ENCODE measurements at regions not wholly inside any gene's neighbourhood (a gene's known extent, or its start where the extent isn't known, plus 50 kb on each side); places are given as distances from the start of the nearest gene placed in this dataset.
A peak's percentile ranks its signal among the peaks of the same experiment; 100 is the strongest.

DNA sequence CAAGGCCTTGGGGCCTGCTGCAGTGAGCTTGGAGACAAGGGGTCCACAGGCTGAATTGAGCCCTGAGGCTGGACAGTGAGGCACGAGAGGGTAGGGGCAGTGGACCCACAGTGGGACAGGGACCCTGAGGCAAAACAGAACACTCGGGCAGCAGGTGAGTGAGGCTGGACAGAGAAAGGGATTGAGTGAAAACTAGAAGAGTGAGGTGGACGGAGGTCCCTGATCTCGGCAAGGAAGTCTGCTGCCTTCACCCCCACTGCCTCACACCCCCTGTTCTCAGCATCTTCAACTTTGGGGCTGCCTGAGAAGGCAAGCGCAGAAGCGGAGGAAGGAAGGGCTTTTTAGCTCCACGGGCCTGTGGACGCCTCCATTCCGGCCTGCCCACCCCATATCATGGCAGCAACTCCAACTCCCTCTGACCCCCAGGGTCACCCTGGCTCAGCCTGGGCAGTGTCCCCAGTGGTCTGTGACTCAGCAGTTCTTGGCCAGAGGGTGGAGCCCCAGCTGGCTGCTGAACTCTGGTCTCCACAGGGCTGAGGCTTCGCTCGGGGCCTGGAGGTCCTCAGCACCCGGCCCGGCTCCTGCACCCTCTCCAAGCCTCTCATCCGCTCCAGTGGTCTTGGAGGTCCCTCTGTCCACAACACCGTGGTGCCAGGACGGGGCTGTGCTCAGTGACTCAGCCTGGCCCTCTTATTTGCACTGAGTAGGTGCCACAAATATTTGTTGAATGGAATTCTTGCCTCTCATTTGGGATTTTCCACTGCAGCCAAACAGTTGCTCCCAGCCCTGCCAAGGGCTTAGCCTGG, 60.0 kb upstream of the EPS8L3 start:
- peak; percentile 94 for ATAC-seq
- peak; percentile 54 for FAIRE-seq
- Histone ChIP-seq H3K9ac (ENCODE audit: insufficient read depth, low read depth, low read length) (peak overlapping the region; percentile 61), H3K9me3 (ENCODE audit: low read length) (no peaks in the 10 kb centered on the region), H3K36me3 (replicated peaks in 1 of 2; ENCODE audit: control insufficient read depth in 1 of 2, insufficient read depth in 2 of 2, low read length in 2 of 2) (no peaks in the 10 kb centered on the region), H3K27me3 (ENCODE audit: control insufficient read depth in 1 of 2, insufficient read depth in 2 of 2, low read length in 2 of 2) (peaks cover 0 to under 1% of the 10 kb centered on the region in 2 experiments; a peak in 1 of 5 replicates), H2AFZ (ENCODE audit: low read length) (peak overlapping the region; percentile 63), H3K4me3 (replicated peaks in 1 of 3; ENCODE audit: insufficient read depth in 1 of 3, low read depth in 2 of 3, low read length in 3 of 3) (peak overlapping the region; percentile 4 to 60 (median 20); a peak in 4 of 6 replicates), H3K4me1 (ENCODE audit: insufficient read depth, low read length) (peaks cover 47% of the 10 kb centered on the region), H3K4me2 (ENCODE audit: low read depth, low read length) (peak overlapping the region; percentile 72), H3K27ac (ENCODE audit: extremely low read length, insufficient read depth, low read length) (peak overlapping the region; percentile 67), H4K20me1 (ENCODE audit: insufficient read depth, low read length) (no peaks in the 10 kb centered on the region), H3K79me2 (ENCODE audit: insufficient read depth, low read length) (no peaks in the 10 kb centered on the region)
- intact Hi-C loops (cut with micrococcal nuclease; ENCODE audit: unreplicated experiment) (loop anchor here (2.0 kb wide), 1 partner anchor 27 kb away; no protein-coding TSS in a partner anchor), in situ Hi-C loops (cut with HindIII; ENCODE audit: extremely low pct_ligation_motif_present, low pct_unique_long_range_greater_than_20kb) (no loop called here)
- TSS peak; percentile 72 for BruUV-seq (replicated peaks)
- WGBS (ENCODE audit: low lambda C conversion rate): 57% methylated on average over 9 of the region's 16 CpGs
- DNase-seq (ENCODE audit: low spot score): peak; percentile 78
- CTCF ChIA-PET (ENCODE audit: low intra/inter-chr PET ratio, low total read pairs): no interaction called here
- POLR2A ChIA-PET: interaction anchor here (1.0 to 1.6 kb wide), 2 partner anchors 161 to 275 kb away, joined by 4 to 5 read pairs; partner anchors contain the start of genes AHCYL1 and GNAI3
- peak; percentile 57 for TF ChIP-seq FOXA3 (CRISPR knock-in tag; IDR thresholded peaks at IDR 0.05)
- no peak for TF ChIP-seq NR1H2 (CRISPR knock-in tag; IDR thresholded peaks at IDR 0.05; ENCODE audit: borderline replicate concordance, low read depth)
- TF ChIP-seq, protein P1, sequence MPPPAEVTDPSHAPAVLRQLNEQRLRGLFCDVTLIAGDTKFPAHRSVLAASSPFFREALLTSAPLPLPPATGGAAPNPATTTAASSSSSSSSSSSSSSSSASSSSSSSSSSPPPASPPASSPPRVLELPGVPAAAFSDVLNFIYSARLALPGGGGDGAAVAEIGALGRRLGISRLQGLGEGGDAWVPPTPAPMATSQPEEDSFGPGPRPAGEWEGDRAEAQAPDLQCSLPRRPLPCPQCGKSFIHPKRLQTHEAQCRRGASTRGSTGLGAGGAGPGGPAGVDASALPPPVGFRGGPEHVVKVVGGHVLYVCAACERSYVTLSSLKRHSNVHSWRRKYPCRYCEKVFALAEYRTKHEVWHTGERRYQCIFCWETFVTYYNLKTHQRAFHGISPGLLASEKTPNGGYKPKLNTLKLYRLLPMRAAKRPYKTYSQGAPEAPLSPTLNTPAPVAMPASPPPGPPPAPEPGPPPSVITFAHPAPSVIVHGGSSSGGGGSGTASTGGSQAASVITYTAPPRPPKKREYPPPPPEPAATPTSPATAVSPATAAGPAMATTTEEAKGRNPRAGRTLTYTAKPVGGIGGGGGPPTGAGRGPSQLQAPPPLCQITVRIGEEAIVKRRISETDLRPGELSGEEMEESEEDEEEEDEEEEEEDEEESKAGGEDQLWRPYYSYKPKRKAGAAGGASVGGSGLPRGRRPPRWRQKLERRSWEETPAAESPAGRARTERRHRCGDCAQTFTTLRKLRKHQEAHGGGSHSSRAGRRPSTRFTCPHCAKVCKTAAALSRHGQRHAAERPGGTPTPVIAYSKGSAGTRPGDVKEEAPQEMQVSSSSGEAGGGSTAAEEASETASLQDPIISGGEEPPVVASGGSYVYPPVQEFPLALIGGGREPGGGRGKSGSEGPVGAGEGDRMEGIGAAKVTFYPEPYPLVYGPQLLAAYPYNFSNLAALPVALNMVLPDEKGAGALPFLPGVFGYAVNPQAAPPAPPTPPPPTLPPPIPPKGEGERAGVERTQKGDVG (CRISPR knock-in tag; IDR thresholded peaks at IDR 0.05; ENCODE audit: borderline replicate concordance): peak; percentile 33; the same call in 1 of the 2 replicates
- no peak; the same call in 1 of the 2 replicates for TF ChIP-seq ZBTB38 (CRISPR knock-in tag; IDR thresholded peaks at IDR 0.05)
- peak; percentile 82 to 97 for TF ChIP-seq MAFK (conservative IDR thresholded peaks at IDR 0.05 in 1 of 2, IDR thresholded peaks at IDR 0.05 in 1 of 2; ENCODE audit: low read length in 2 of 2)
- TF ChIP-seq, protein P2, sequence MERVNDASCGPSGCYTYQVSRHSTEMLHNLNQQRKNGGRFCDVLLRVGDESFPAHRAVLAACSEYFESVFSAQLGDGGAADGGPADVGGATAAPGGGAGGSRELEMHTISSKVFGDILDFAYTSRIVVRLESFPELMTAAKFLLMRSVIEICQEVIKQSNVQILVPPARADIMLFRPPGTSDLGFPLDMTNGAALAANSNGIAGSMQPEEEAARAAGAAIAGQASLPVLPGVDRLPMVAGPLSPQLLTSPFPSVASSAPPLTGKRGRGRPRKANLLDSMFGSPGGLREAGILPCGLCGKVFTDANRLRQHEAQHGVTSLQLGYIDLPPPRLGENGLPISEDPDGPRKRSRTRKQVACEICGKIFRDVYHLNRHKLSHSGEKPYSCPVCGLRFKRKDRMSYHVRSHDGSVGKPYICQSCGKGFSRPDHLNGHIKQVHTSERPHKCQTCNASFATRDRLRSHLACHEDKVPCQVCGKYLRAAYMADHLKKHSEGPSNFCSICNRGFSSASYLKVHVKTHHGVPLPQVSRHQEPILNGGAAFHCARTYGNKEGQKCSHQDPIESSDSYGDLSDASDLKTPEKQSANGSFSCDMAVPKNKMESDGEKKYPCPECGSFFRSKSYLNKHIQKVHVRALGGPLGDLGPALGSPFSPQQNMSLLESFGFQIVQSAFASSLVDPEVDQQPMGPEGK (CRISPR knock-in tag; IDR thresholded peaks at IDR 0.05): peak; percentile 79
- peak; percentile 82 for TF ChIP-seq MAFF (IDR thresholded peaks at IDR 0.05; ENCODE audit: low read depth, low read length)
- no peak for TF ChIP-seq NR3C1 (CRISPR knock-in tag; IDR thresholded peaks at IDR 0.05)
- TF ChIP-seq ZNF782 (CRISPR knock-in tag; IDR thresholded peaks at IDR 0.05; ENCODE audit: borderline replicate concordance): no peak
- TF ChIP-seq CCAR2 (optimal IDR thresholded peaks at IDR 0.05; ENCODE audit: low read depth, low read length): no peak
- TF ChIP-seq FOSL1 (CRISPR knock-in tag; IDR thresholded peaks at IDR 0.05; ENCODE audit: borderline replicate concordance): peak; percentile 47; the same call in 1 of the 2 replicates
- TF ChIP-seq, protein P3, sequence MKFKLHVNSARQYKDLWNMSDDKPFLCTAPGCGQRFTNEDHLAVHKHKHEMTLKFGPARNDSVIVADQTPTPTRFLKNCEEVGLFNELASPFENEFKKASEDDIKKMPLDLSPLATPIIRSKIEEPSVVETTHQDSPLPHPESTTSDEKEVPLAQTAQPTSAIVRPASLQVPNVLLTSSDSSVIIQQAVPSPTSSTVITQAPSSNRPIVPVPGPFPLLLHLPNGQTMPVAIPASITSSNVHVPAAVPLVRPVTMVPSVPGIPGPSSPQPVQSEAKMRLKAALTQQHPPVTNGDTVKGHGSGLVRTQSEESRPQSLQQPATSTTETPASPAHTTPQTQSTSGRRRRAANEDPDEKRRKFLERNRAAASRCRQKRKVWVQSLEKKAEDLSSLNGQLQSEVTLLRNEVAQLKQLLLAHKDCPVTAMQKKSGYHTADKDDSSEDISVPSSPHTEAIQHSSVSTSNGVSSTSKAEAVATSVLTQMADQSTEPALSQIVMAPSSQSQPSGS (CRISPR knock-in tag; IDR thresholded peaks at IDR 0.05): peak; percentile 45; the same call in 1 of the 2 replicates
- TF ChIP-seq PHF8 (CRISPR knock-in tag; IDR thresholded peaks at IDR 0.05): peak; percentile 63
- TF ChIP-seq SNAPC2 (CRISPR knock-in tag; IDR thresholded peaks at IDR 0.05): 0 out of 2 replicates have a peak, but pooled peaks have one; percentile 50
- no peak for TF ChIP-seq ZFP62 (CRISPR knock-in tag; IDR thresholded peaks at IDR 0.05)
- TF ChIP-seq MYC (CRISPR knock-in tag; IDR thresholded peaks at IDR 0.05; ENCODE audit: borderline replicate concordance): peak; percentile 72; the same call in 1 of the 2 replicates
- peak; percentile 91 for TF ChIP-seq HNRNPL (IDR thresholded peaks at IDR 0.05; ENCODE audit: low read depth, low read length)
- peak; percentile 93 for TF ChIP-seq TARDBP (CRISPR knock-in tag; IDR thresholded peaks at IDR 0.05)
